Endodermal cell (in vitro differentiated cells): ENCODE measurements at regions not wholly inside any gene's neighbourhood (a gene's known extent, or its start where the extent isn't known, plus 50 kb on each side); places are given as distances from the start of the nearest gene placed in this dataset.

Source experiments
- DNase-seq: peaks from one replicate; pipeline ENCODE4 v3.0.0-alpha.2; 2017
- H3K27ac ChIP-seq: 2 replicates; pipeline ENCODE4 v1.5.1; 2013; ENCODE audit warnings: mild to moderate bottlenecking, low read depth, low read length, moderate library complexity
- H3K27me3 ChIP-seq: 2 replicates; pipeline ENCODE4 v1.6.1; 2013; ENCODE audit warnings: mild to moderate bottlenecking, low read length, moderate library complexity; ENCODE audit not compliant: insufficient read depth, control insufficient read depth, poor library complexity, severe bottlenecking
- H3K36me3 ChIP-seq: 2 replicates; pipeline ENCODE4 v1.7.0; 2013; ENCODE audit warnings: mild to moderate bottlenecking, low read length, moderate library complexity; ENCODE audit not compliant: control insufficient read depth, insufficient read depth
- H3K4me1 ChIP-seq: one replicate; pipeline ENCODE4 v1.7.0; 2013; ENCODE audit warnings: low read length; ENCODE audit not compliant: control insufficient read depth, insufficient read depth
- H3K4me3 ChIP-seq: 2 replicates; pipeline ENCODE4 v1.5.1; 2013; ENCODE audit warnings: mild to moderate bottlenecking, low read length, moderate library complexity
- H3K9ac ChIP-seq: 2 replicates; pipeline ENCODE4 v1.6.1; 2013; ENCODE audit warnings: mild to moderate bottlenecking, low read length, moderate library complexity; ENCODE audit not compliant: poor library complexity, severe bottlenecking; ENCODE audit errors: extremely low read depth
- H3K9me3 ChIP-seq: 2 replicates; pipeline ENCODE4 v1.6.1; 2013; ENCODE audit warnings: mild to moderate bottlenecking, low read length, moderate library complexity; ENCODE audit not compliant: control insufficient read depth
- H3K27ac Mint-ChIP-seq: 2 replicates; pipeline ENCODE4 v1.8.0; 2020; ENCODE audit warnings: mixed read lengths
- H3K27me3 Mint-ChIP-seq: 2 replicates; pipeline ENCODE4 v1.8.0; 2021; ENCODE audit warnings: mild to moderate bottlenecking, mixed read lengths; ENCODE audit not compliant: insufficient read depth
- H3K36me3 Mint-ChIP-seq: 2 replicates; pipeline ENCODE4 v1.8.0; 2020; ENCODE audit warnings: low read depth, mixed read lengths
- H3K4me1 Mint-ChIP-seq: 2 replicates; pipeline ENCODE4 v1.8.0; 2020; ENCODE audit warnings: mixed read lengths
- H3K4me3 Mint-ChIP-seq: 2 replicates; pipeline ENCODE4 v1.8.0; 2020; ENCODE audit warnings: mild to moderate bottlenecking, moderate library complexity, mixed read lengths
- H3K9me3 Mint-ChIP-seq: 2 replicates; pipeline ENCODE4 v1.8.0; 2020; ENCODE audit warnings: mild to moderate bottlenecking, mixed read lengths
- WGBS, 2 experiments: methylation state at CpG; one replicate each; pipeline versions ENCODE4 v1.1.5 to v1.1.7; 2013; ENCODE audit warnings: missing lambda C conversion rate in 2 of 2, mixed read lengths in 1 of 2; ENCODE audit not compliant: insufficient coverage in 1 of 2, insufficient read length in 1 of 2; 5-methylcytosine and 5-hydroxymethylcytosine counted together
- TF ChIP-seq, protein P1 (sequence below): fragments of 200-600 bp; sonication (generic); conservative IDR thresholded peaks from 2 replicates; pipeline ENCODE4 v1.5.0; 2021; ENCODE audit warnings: antibody characterized with exemption, mild to moderate bottlenecking

DNA sequence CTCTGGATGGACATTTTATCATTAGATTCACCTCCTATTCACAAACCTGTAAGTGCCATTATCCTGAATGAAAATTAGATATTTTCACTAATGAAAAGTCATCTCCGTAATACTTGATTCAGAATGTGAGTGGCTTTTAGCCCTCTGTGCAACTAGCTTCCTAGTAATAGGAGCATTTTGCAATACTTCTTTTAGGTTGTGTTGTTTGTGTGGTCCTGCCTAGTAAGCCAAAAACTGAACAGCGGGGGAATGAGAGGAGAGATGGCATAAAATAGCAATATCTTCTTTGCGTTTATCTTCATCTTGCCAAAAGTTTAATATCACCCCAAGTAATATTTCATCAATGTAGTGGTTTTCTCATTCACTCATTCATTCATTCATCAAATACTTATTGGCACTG is 507.5 kb upstream of the CELF2 start:
- TF ChIP-seq, protein P1, sequence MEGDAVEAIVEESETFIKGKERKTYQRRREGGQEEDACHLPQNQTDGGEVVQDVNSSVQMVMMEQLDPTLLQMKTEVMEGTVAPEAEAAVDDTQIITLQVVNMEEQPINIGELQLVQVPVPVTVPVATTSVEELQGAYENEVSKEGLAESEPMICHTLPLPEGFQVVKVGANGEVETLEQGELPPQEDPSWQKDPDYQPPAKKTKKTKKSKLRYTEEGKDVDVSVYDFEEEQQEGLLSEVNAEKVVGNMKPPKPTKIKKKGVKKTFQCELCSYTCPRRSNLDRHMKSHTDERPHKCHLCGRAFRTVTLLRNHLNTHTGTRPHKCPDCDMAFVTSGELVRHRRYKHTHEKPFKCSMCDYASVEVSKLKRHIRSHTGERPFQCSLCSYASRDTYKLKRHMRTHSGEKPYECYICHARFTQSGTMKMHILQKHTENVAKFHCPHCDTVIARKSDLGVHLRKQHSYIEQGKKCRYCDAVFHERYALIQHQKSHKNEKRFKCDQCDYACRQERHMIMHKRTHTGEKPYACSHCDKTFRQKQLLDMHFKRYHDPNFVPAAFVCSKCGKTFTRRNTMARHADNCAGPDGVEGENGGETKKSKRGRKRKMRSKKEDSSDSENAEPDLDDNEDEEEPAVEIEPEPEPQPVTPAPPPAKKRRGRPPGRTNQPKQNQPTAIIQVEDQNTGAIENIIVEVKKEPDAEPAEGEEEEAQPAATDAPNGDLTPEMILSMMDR: no peak
- H3K9ac ChIP-seq: no peak overlapping the region
- Mint-ChIP-seq H3K4me1 (peaks cover 9% of the 10 kb centered on the region), H3K27me3 (no peaks in the 10 kb centered on the region), H3K4me3 (no peak overlapping the region), H3K36me3 (peaks cover 1% of the 10 kb centered on the region), H3K9me3 (no peaks in the 10 kb centered on the region), H3K27ac (no peak overlapping the region)
- no peaks in the 10 kb centered on the region for H3K27me3 ChIP-seq
- H3K36me3 ChIP-seq: no peaks in the 10 kb centered on the region
- 80 to 96% methylated on average over 1 to 3 of the region's 3 CpGs for WGBS, 2 experiments
- H3K4me3 ChIP-seq: no peak overlapping the region
- no peaks in the 10 kb centered on the region for H3K9me3 ChIP-seq
- H3K27ac ChIP-seq: no peak overlapping the region
- DNase-seq: no peak
- H3K4me1 ChIP-seq: no peaks in the 10 kb centered on the region

DNA sequence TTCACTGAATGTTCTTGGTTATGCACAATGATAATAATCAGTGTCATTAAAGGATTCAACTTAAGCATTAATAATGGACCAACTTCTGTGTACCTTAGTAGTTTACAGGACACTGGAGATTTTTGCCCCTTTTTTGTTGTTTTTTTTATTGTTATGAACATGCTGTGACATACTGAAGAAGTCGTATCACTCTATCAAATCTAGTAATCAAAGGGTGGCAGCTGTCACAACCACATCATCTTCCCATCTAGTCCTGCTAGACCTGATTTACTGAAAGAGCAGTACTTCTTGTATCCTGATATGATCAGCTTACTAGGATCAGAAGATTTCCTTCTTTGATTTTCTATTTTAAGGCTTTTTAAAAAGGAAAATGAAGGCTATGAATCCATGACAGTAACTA is 504.6 kb upstream of the CELF2 start:
- H3K27ac Mint-ChIP-seq: no peak overlapping the region
- DNase-seq: no peak

DNA sequence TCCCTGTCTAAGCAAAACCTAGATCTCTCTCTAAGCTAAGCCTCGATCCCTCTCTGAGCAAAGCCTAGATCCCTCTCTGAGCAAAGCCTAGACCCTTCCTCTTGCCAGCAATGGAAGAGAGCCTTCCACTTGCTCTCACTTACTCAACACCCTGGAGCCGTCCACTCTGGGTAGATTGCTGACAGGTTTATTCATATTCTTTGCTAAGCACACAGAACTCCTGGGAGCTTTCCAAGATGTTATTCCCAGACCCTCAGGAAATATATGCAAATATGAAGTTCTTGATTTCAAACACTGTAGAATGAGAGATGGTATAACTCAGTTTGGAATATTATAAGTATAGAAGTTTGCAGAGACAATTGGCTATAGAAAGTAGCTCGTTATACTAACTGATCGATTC is 503.8 kb upstream of the CELF2 start:
- Mint-ChIP-seq H3K36me3 (no peaks in the 10 kb centered on the region), H3K4me3 (no peak overlapping the region), H3K9me3 (no peaks in the 10 kb centered on the region), H3K27me3 (no peaks in the 10 kb centered on the region), H3K4me1 (peaks cover 16% of the 10 kb centered on the region), H3K27ac (no peak overlapping the region)
- H3K9me3 ChIP-seq: no peaks in the 10 kb centered on the region
- no peak overlapping the region for H3K9ac ChIP-seq
- no peaks in the 10 kb centered on the region for H3K4me1 ChIP-seq
- no peak overlapping the region for H3K4me3 ChIP-seq
- H3K36me3 ChIP-seq: no peaks in the 10 kb centered on the region
- no peak overlapping the region for H3K27ac ChIP-seq
- WGBS, 2 experiments: 94 to 100% methylated on average over 4 of the region's 4 CpGs
- no peak for DNase-seq
- no peaks in the 10 kb centered on the region for H3K27me3 ChIP-seq
- TF ChIP-seq, protein P1: no peak

More for the DNA sequence above, 504.6 kb upstream of the CELF2 start:
- Mint-ChIP-seq H3K4me3 (no peak overlapping the region), H3K9me3 (no peaks in the 10 kb centered on the region), H3K27me3 (no peaks in the 10 kb centered on the region), H3K36me3 (peaks cover 1% of the 10 kb centered on the region), H3K4me1 (peaks cover 15% of the 10 kb centered on the region)
- no peak overlapping the region for H3K27ac ChIP-seq
- H3K27me3 ChIP-seq: no peaks in the 10 kb centered on the region
- H3K9me3 ChIP-seq: no peaks in the 10 kb centered on the region
- TF ChIP-seq, protein P1: no peak
- 80% methylated on average over 1 of the region's 1 CpG; no CpG with 5 or more reads in 1 of the 2 experiments for WGBS, 2 experiments
- H3K9ac ChIP-seq: no peak overlapping the region
- no peaks in the 10 kb centered on the region for H3K4me1 ChIP-seq
- H3K4me3 ChIP-seq: no peak overlapping the region
- no peaks in the 10 kb centered on the region for H3K36me3 ChIP-seq
